GM19397 (cell line): ENCODE measurements at regions not wholly inside any gene's neighbourhood (a gene's known extent, or its start where the extent isn't known, plus 50 kb on each side); places are given as distances from the start of the nearest gene placed in this dataset.

Source experiments
- ATAC-seq: cut with Tn5 transposase; IDR thresholded peaks from one replicate; pipeline ENCODE4 v1.9.1; 2021; ENCODE audit warnings: mild to moderate bottlenecking, moderate library complexity; ENCODE audit not compliant: unreplicated experiment

- no peak for ATAC-seq
Measured at GRCh38 chr12:94722664-94723063, 72.3 kb upstream of the TMCC3 start.

- peak; percentile 91 for ATAC-seq
Measured at GRCh38 chr12:94721173-94721572, 70.8 kb upstream of the TMCC3 start.

- no peak for ATAC-seq
Measured at GRCh38 chr12:94718114-94718513, 67.8 kb upstream of the TMCC3 start.

GRCh38 chr12:94717656-94718055 lies 67.3 kb upstream of the TMCC3 start:
- ATAC-seq: no peak

- ATAC-seq: no peak
Measured at GRCh38 chr12:94717108-94717507, 66.8 kb upstream of the TMCC3 start.

- ATAC-seq: no peak
Measured at GRCh38 chr12:94716339-94716738, 66.0 kb upstream of the TMCC3 start.

GRCh38 chr12:94714378-94715114 lies 64.2 kb upstream of the TMCC3 start:
- ATAC-seq: no peak

- no peak for ATAC-seq
Measured at GRCh38 chr12:94712815-94713515, 62.6 kb upstream of the TMCC3 start.

- ATAC-seq: no peak
Measured at GRCh38 chr12:94710933-94711332, 60.6 kb upstream of the TMCC3 start.

- ATAC-seq: no peak
Measured at GRCh38 chr12:94707892-94708291, 57.5 kb upstream of the TMCC3 start.

- ATAC-seq: no peak
Measured at GRCh38 chr12:94707036-94707435, 56.7 kb upstream of the TMCC3 start.

- ATAC-seq: peak; percentile 52
Measured at GRCh38 chr12:94706250-94706661, 55.9 kb upstream of the TMCC3 start.

GRCh38 chr12:94705676-94706075 lies 55.3 kb upstream of the TMCC3 start:
- ATAC-seq: no peak

- ATAC-seq: no peak
Measured at GRCh38 chr12:94704452-94705306, 54.3 kb upstream of the TMCC3 start.

- ATAC-seq: no peak
Measured at GRCh38 chr12:94702696-94703095, 52.3 kb upstream of the TMCC3 start.

GRCh38 chr12:94701711-94702110 lies 51.4 kb upstream of the TMCC3 start:
- no peak for ATAC-seq

- ATAC-seq: no peak
Measured at GRCh38 chr12:94700662-94701061, 50.3 kb upstream of the TMCC3 start.
